ENCODE measurements at regions not wholly inside any gene's neighbourhood (a gene's known extent, or its start where the extent isn't known, plus 50 kb on each side); places are given as distances from the start of the nearest gene placed in this dataset.

- BruUV-seq (replicated peaks), result no TSS peak
- FAIRE-seq, result no peak
- H3K9me3 ChIP-seq (replicated peaks; ENCODE audit: control insufficient read depth, insufficient read depth, low read length), result no peaks in the 10 kb centered on the region
- H3K9me1 ChIP-seq (replicated peaks; ENCODE audit: control insufficient read depth, extremely low read depth, insufficient read depth, low read length), result no peaks in the 10 kb centered on the region
- H2AFZ ChIP-seq (ENCODE audit: low read depth, low read length), result no peak overlapping the region
- H3K27me3 ChIP-seq (ENCODE audit: control insufficient read depth in 2 of 2, insufficient read depth in 2 of 2, low read length in 2 of 2), result no peaks in the 10 kb centered on the region
- no peaks in the 10 kb centered on the region for H3K36me3 ChIP-seq (ENCODE audit: control insufficient read depth in 2 of 2, extremely low read depth in 1 of 2, insufficient read depth in 2 of 2, low read length in 2 of 2)
- H3K27ac ChIP-seq (ENCODE audit: insufficient read depth, low read depth, low read length), result no peak overlapping the region
- ChIA-PET POLR2A (no interaction called here), CTCF (no interaction called here)
- intact Hi-C loops (cut with micrococcal nuclease), result no loop called here
- no peak overlapping the region for H3K4me3 ChIP-seq (replicated peaks in 1 of 3; ENCODE audit: insufficient read depth in 1 of 3, low read depth in 1 of 3, low read length in 3 of 3)
- H3K4me1 ChIP-seq (ENCODE audit: control insufficient read depth, extremely low read depth, insufficient read depth, low read length), result no peaks in the 10 kb centered on the region
- H3K79me2 ChIP-seq (ENCODE audit: control insufficient read depth, insufficient read depth, low read length), result no peaks in the 10 kb centered on the region
- dilution Hi-C loops (cut with MboI; ENCODE audit: extremely low pct_ligation_motif_present, low sequenced_read_pairs), result no loop called here
- no peak for TF ChIP-seq JUN (IDR thresholded peaks at IDR 0.05; ENCODE audit: borderline replicate concordance, insufficient read depth, insufficient read length, low read depth)
- TF ChIP-seq POLR2AphosphoS5 (IDR thresholded peaks at IDR 0.05; ENCODE audit: insufficient read depth, low read depth, low read length), result no peak
- TF ChIP-seq GATA2 (IDR thresholded peaks at IDR 0.05; ENCODE audit: insufficient read depth, insufficient read length, low read depth, low read length), result no peak
- no peak for TF ChIP-seq EZH2 (IDR thresholded peaks at IDR 0.05; ENCODE audit: borderline replicate concordance, low read depth, low read length, severe bottlenecking)
- TF ChIP-seq POLR2A (IDR thresholded peaks at IDR 0.05; ENCODE audit: low read depth, low read length), result no peak
- H4K20me1 ChIP-seq (replicated peaks; ENCODE audit: control insufficient read depth, extremely low read depth, insufficient read depth, low read length), result no peaks in the 10 kb centered on the region
- no peak for DNase-seq (ENCODE audit: low read depth, low spot score)
- no peak overlapping the region for H3K9ac ChIP-seq (replicated peaks; ENCODE audit: extremely low read depth, insufficient read depth, low read length)
- H3K4me2 ChIP-seq (ENCODE audit: insufficient read depth, low read length), result no peak overlapping the region
Observed at GRCh38 chr2:129606496-129607270, 372.8 kb upstream of the RAB6C start.

GRCh38 chr2:129609224-129609623 lies 370.2 kb upstream of the RAB6C start:
- no peak overlapping the region for H3K4me3 ChIP-seq (replicated peaks in 1 of 3; ENCODE audit: insufficient read depth in 1 of 3, low read depth in 1 of 3, low read length in 3 of 3)
- no peaks in the 10 kb centered on the region for H3K9me1 ChIP-seq (replicated peaks; ENCODE audit: control insufficient read depth, extremely low read depth, insufficient read depth, low read length)
- no peak for TF ChIP-seq POLR2A (IDR thresholded peaks at IDR 0.05; ENCODE audit: low read depth, low read length)
- TF ChIP-seq CTCF (IDR thresholded peaks at IDR 0.05; ENCODE audit: extremely low read depth in 1 of 2, insufficient read depth in 1 of 2, low read depth in 1 of 2, low read length in 2 of 2), result no peak
- no peak for TF ChIP-seq GATA2 (IDR thresholded peaks at IDR 0.05; ENCODE audit: insufficient read depth, insufficient read length, low read depth, low read length)
- no peak for TF ChIP-seq MYC (IDR thresholded peaks at IDR 0.05; ENCODE audit: low read depth, low read length)
- TF ChIP-seq EZH2 (IDR thresholded peaks at IDR 0.05; ENCODE audit: borderline replicate concordance, low read depth, low read length, severe bottlenecking), result no peak
- no peak for TF ChIP-seq MAX (IDR thresholded peaks at IDR 0.05; ENCODE audit: insufficient read depth, insufficient read length)
- TF ChIP-seq JUN (IDR thresholded peaks at IDR 0.05; ENCODE audit: borderline replicate concordance, insufficient read depth, insufficient read length, low read depth), result no peak
- no peak for TF ChIP-seq POLR2AphosphoS5 (IDR thresholded peaks at IDR 0.05; ENCODE audit: insufficient read depth, low read depth, low read length)
- TF ChIP-seq FOS (IDR thresholded peaks at IDR 0.05; ENCODE audit: borderline replicate concordance, insufficient read depth, low read length), result no peak
- no peaks in the 10 kb centered on the region for H3K27me3 ChIP-seq (ENCODE audit: control insufficient read depth in 2 of 2, insufficient read depth in 2 of 2, low read length in 2 of 2)
- H3K9ac ChIP-seq (replicated peaks; ENCODE audit: extremely low read depth, insufficient read depth, low read length), result no peak overlapping the region
- H3K36me3 ChIP-seq (ENCODE audit: control insufficient read depth in 2 of 2, extremely low read depth in 1 of 2, insufficient read depth in 2 of 2, low read length in 2 of 2), result no peaks in the 10 kb centered on the region
- H3K4me2 ChIP-seq (ENCODE audit: insufficient read depth, low read length), result no peak overlapping the region
- H3K9me3 ChIP-seq (replicated peaks; ENCODE audit: control insufficient read depth, insufficient read depth, low read length), result no peaks in the 10 kb centered on the region
- dilution Hi-C loops (cut with MboI; ENCODE audit: extremely low pct_ligation_motif_present, low sequenced_read_pairs) (no loop called here), intact Hi-C loops (cut with micrococcal nuclease) (no loop called here)
- no TSS peak for BruUV-seq (replicated peaks)
- H4K20me1 ChIP-seq (replicated peaks; ENCODE audit: control insufficient read depth, extremely low read depth, insufficient read depth, low read length), result no peaks in the 10 kb centered on the region
- no peak for DNase-seq (ENCODE audit: low read depth, low spot score)
- no peaks in the 10 kb centered on the region for H3K79me2 ChIP-seq (ENCODE audit: control insufficient read depth, insufficient read depth, low read length)
- FAIRE-seq, result no peak
- no peak overlapping the region for H3K27ac ChIP-seq (ENCODE audit: insufficient read depth, low read depth, low read length)
- no peak overlapping the region for H2AFZ ChIP-seq (ENCODE audit: low read depth, low read length)
- H3K4me1 ChIP-seq (ENCODE audit: control insufficient read depth, extremely low read depth, insufficient read depth, low read length), result no peaks in the 10 kb centered on the region
- ChIA-PET POLR2A (no interaction called here), CTCF (no interaction called here)
